ENCODE measurements at regions not wholly inside any gene's neighbourhood (a gene's known extent, or its start where the extent isn't known, plus 50 kb on each side); places are given as distances from the start of the nearest gene placed in this dataset.

GRCh38 chr22:48568736-48569330 is 1258.8 kb downstream of the BRD1 start:
- DNase-seq, result no peak

GRCh38 chr22:48567213-48567975 is 1260.3 kb downstream of the BRD1 start:
- DNase-seq, result no peak

DNA sequence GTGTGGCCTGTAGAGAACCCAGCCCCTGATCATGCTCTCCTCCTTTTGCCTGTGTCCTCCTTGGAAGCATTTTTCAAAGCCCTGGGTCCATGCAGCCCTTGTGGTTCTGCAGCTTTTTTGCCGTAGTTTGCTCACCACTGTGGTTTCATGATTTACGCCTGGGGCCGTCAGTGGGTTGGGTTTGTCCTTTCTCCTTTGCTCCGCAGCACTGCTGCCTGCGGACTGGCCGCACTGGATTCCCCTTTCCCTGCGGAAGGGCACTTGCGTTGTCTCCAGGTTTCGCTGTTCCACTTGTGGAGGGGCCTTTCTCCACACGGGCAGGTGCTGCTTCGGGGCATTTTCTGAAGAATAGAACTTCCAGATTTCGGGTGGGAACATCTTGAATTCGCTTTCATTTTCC is 1260.9 kb downstream of the BRD1 start:
- DNase-seq, result no peak

GRCh38 chr22:48565901-48566501 is 1261.7 kb downstream of the BRD1 start:
- no peak for DNase-seq

DNA sequence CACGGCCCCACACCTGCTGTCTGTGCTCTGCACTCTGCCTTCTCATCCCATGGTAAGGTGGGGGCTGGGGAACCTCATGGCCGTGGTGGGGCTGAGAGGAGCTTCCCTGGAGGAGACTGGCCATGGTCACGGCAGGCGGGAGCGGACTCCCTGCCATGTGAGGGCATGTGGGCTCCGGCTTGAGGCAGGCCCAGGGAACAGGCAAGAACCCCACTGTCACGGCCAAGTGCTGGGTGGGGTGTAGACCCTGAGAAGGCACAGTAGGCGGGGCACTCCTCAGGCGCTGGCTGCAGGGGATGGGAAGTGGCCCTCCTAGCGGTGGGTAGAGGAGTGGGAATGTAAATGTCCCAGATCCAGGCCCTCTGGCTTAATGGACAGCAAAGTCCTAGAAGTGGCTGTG is 1262.7 kb downstream of the BRD1 start:
- DNase-seq, result no peak

- DNase-seq, result no peak
Observed at GRCh38 chr22:48563966-48564330, 1263.7 kb downstream of the BRD1 start.

DNA sequence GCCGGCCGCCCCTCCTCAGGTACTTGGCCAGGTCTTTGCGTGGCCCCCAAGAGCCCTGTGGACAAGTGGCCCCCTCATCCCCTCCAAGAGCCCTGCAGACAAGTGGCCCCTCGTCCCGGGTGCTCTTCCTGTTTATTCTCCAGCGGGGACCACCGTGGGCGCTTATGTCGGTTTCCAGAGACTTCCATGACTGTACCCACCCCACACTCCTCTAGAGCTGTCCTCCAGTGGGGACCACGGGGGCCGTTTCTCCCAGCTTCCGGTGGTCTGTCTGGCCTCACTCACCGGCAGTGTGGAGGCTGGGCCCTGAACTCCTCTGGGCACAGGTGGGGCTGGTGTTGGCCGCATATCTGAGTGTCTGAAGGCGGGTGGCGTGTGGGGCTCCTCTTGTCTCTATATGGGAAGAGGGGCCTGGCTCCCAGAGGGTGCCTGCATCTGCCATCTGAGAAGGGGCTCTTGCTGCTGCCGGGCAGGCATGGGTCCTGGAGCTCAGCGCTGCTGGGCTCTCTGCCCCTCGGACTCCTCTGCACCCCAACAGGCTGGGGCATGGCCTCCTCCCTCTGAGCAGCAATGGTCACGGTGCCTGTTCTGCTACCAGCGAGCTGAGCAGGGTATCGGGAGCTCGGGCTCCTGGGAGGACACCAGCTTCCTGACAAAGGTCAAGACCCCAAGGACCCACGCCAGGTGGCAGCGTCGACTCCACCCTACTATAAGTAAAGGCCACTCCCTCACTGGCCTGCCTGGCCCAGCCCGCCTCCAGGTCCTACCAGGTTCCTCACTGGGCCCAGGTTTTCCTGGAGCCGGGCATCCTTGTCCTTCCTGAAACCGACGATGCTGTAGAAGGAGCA is 1264.3 kb downstream of the BRD1 start:
- no peak for DNase-seq

DNA sequence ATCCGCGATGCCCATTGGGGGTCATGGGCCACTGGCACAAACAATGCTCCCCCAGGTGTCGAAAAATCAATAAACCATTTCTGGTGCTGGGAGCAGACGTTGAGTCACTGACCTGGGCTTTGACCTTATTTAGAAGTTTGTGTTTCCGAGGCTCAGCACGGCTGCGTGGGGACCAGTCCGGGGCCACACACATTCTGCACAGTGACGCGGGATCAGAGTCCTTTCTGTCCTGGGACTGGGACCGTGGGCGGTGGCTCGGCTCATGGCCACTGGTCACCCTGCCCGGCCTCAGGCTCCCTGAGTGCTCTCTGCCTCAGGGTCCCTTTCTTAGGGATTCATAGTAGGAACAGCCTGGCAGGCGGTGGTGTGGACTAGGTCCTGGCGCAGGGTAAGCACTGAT is 1266.0 kb downstream of the BRD1 start:
- no peak for DNase-seq

DNA sequence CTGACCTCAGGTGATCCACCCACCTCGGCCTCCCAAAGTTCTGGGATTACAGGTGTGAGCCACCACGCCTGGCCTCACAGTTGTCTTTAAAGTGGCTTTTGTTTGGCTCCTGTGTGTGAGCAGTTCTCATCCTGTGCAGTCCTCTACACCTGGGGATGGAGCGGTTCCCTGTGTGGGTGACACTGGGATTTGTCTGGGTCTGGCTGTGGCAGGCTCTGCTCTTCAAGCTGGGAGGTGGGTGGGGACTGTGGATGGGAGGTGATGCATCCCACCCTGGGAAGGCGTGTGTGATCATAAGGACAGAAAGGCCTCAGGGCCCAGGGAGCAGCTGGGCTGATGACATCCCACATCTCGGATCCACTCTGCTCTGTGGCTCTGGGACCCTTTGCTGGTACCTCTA is 1266.8 kb downstream of the BRD1 start:
- no peak for DNase-seq

DNA sequence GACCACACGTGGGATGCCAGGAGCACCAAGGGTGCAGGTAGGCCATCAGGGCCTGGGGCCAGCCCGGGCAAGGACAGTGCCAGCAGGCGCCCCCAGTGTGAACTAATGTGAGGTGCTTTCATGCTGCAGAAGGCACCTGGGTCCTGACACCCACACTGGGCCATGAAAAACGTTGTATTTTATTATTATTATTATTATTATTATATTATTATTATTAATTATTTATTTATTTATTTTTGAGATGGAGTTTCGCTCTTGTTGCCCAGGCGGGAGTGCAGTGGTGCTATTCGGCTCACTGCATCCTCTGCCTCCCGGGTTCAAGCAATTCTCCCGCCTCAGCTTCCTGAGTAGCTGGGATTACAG is 1267.3 kb downstream of the BRD1 start:
- no peak for DNase-seq

DNA sequence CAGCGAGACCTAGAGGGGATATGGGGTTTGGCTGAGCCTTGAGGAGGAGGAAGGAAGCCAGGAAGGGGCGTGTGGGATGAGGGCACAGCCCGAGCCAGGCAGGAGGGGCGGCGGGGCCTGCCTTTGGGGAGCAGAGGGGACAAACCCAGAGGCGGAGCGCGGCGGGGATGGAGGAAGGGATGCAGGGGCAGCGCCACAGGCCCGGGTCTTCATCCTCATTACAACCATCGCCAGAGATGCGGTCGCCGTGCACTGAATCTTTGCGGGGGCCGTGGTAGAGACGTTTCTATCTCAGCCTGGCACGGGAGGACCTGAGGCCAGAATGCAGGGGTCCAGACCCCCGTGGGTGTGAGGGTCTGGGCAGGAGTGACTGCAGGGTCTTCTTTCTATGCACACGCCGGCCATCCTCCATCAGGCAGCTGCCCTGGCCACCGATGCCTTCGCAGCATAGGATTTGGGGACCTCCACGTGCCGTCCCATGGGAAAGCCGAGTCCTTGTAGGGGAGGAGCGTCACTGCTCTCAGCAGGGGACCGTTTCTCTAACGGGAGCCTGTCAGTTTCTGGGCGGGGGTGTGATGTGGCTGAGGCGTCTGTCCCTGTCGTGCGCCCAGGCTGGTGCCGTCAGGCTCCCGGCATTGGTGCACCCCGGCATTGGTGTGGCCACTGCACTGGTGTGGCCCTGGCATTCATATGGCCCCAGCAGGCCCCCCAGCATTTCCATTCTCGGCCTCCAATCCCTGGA is 1267.9 kb downstream of the BRD1 start:
- DNase-seq, result no peak

- no peak for DNase-seq
Observed at GRCh38 chr22:48558606-48559402, 1268.9 kb downstream of the BRD1 start.

DNA sequence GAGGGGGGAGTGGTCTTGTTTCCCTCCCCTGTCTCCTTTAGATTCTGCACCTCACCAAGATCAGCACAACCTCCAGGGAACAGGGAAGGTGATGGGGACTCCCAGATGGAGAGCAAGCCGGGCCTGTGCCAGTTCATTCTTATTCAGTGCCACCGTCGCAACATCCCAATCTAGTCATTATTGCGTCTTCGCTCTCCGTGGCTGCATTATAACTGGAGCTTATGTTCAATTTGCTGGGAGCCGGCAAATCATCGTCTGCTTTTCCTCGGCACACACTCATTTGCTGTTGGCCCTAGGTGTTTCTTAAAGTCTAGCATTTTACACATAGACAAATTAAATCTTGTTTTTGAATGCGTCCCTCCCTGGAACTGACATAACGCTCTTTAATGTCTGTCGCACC is 1269.7 kb downstream of the BRD1 start:
- DNase-seq, result no peak

- DNase-seq, result no peak
Observed at GRCh38 chr22:48557473-48557872, 1270.2 kb downstream of the BRD1 start.

DNA sequence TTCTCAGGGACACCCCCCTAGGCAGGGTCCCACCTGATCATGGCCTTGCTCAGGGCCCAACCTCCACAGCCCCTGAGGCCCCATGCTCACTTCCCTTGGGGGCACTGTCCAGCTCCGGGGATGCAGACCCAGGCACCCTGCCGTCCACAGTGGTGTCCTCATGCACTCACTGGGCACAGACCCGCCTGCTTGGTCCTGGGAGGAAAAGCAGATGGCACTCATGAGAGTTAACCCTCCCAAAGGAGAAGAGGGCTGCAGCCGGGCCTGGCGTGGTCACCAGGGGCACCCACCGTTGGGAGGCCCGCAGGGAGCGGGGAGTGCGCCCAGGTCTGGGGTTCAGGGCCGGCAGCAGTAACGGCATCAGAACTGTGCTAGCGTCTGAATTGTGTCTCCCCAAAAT is 1270.9 kb downstream of the BRD1 start:
- no peak for DNase-seq

- no peak for DNase-seq
Observed at GRCh38 chr22:48556222-48556621, 1271.5 kb downstream of the BRD1 start.

DNA sequence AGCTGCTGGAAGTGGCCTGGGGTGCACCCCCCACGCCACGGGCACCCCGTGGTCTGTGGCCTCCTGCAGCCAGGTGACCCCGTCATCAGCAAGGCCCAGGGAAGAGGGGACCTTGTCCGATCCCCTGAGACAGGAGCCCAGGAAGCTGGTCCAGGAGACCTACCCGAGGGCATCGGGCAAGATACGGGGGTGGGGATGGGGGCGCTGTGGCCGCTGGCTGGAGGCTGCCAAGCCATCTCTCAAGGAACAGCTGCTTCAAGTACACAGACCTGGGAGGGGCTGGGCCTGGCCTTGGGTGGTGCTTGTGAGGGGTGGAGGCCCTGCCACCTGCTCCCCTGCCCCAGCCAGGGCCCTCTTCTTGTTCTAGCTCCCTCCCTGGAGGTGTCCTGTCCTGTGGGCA is 1272.1 kb downstream of the BRD1 start:
- no peak for DNase-seq

DNA sequence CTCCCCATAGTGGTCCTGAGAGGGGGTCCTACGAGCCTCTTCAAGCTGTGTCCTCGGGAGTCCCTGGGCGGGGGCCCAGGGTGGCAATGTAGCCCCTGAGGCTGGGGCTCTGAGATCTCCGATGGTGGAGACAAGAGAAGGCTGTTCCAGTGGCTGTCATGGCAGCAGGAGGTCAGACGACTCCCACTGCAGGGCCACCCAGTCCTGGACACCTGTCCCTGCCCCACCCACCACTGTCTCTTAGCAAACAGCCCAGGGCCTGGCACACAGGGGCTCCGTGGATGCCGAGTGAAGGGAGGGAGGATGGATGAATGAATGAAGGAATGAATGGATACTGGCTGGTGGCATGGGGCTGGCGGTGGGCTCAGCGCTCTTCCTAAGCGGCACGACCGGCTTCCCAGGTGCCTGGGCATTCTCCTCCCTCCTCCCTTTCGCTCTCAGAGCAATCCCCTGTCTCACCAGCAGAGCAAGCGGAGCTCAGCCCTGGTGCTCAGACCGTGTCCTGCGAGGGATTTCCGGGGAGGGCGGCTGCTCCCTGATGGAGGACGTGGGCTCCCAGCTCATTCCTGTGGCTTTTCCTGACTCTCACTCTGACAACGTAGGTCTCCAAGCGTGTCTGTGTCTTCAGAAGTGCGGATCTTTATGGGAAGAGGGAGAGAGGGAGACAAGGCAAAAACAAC is 1272.6 kb downstream of the BRD1 start:
- no peak for DNase-seq

DNA sequence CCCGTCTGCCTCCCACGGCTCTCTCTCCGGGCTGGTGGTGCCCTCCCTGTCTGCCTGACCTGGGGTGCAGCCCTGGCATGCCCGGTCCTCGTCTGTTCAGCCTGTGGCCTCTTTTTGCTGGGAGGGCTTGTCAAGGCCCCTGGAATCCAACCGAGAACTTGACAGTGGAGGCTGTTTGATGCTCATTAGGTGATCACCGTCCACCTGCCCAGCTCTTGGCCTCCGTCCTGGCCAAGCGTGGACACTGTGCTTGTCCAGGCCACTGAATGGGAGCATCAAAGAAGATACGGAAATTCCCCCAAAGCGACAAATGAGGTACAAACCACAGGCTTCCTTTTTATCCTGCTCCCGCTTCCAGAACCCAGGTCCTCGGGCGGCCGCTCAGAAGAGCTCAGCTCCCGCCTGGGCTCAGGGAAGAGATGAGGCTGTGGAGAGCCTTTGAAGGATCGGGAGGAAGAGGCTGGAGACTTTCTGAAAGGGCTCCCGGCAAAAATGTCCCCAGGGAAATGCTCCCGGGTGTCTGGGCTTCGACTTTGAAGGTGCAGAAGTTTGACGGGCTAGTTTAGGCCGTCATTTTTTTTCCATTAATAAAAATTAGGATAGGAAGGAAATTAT is 1273.9 kb downstream of the BRD1 start:
- DNase-seq, result no peak

- DNase-seq, result no peak
Observed at GRCh38 chr22:48553119-48553518, 1274.6 kb downstream of the BRD1 start.

GRCh38 chr22:48551716-48552268 is 1275.9 kb downstream of the BRD1 start:
- DNase-seq, result no peak

Measured in inflammatory macrophage treated with lipopolysaccharide for 1 hour (primary cell).